Body of pancreas (tissue), 4 donors: ENCODE measurements at regions not wholly inside any gene's neighbourhood (a gene's known extent, or its start where the extent isn't known, plus 50 kb on each side); places are given as distances from the start of the nearest gene placed in this dataset.

Experiments
- ATAC-seq: fragments of 150-250 bp; one replicate; pipeline ENCODE4 v1.9.1; 2016
- DNase-seq, 4 donors: peaks; one replicate each; pipeline ENCODE4 v3.0.0-alpha.2; 2019
- H3K27ac ChIP-seq, 4 donors: fragments of 200-600 bp; sonication (generic); 1 replicate in 3 of 4; 2 replicates in 1 of 4; pipeline versions ENCODE4 v1.5.1 to v1.6.1; 2016 to 2019; ENCODE audit warnings: mild to moderate bottlenecking in 1 of 4, mixed read lengths in 1 of 4, moderate library complexity in 1 of 4
- H3K27me3 ChIP-seq, 2 donors: fragments of 200-600 bp; sonication (generic); one replicate each; pipeline ENCODE4 v1.6.0; 2016; ENCODE audit warnings: mild to moderate bottlenecking in 1 of 2
- H3K36me3 ChIP-seq, 2 donors: fragments of 200-600 bp; sonication (generic); replicated peaks in 1 of 2; 2 replicates each; pipeline ENCODE4 v1.5.1; 2016; ENCODE audit warnings: low read depth in 2 of 2; ENCODE audit not compliant: insufficient read depth in 1 of 2
- H3K4me1 ChIP-seq: fragments of 200-600 bp; sonication (generic); one replicate; pipeline ENCODE4 v1.6.0; 2016
- H3K4me3 ChIP-seq, 2 donors: fragments of 200-600 bp; sonication (generic); 1 replicate in 1 of 2; 2 replicates in 1 of 2; pipeline ENCODE4 v1.5.1; 2016 to 2019
- H3K9me3 ChIP-seq, 3 donors: fragments of 200-600 bp; sonication (generic); 1 replicate in 2 of 3; 2 replicates in 1 of 3; pipeline ENCODE4 v1.5.1; 2016
- CTCF ChIP-seq, 7 experiments: fragments of 450-650 bp in 4 of 7; fragments of 200-600 bp in 3 of 7; sonication (generic) in 3 of 7; IDR thresholded peaks; one replicate each; pipeline ENCODE4 v1.5.1; 2016 to 2019; ENCODE audit warnings: antibody characterized with exemption in 7 of 7
- POLR2A ChIP-seq, 3 donors: fragments of 450-650 bp; IDR thresholded peaks; one replicate each; pipeline ENCODE4 v1.6.1; 2016; ENCODE audit warnings: antibody characterized with exemption in 3 of 3, mild to moderate bottlenecking in 2 of 3
- WGBS, 2 donors: methylation state at CpG; one replicate each; pipeline ENCODE4 v1.1.5; 2017; 5-methylcytosine and 5-hydroxymethylcytosine counted together
- intact Hi-C: fragments of 100-400 bp; cut with DNase I; formaldehyde crosslinking; loops from one replicate; pipeline ENCODE4 v1.15.1; 2023

- TF ChIP-seq CTCF (IDR thresholded peaks at IDR 0.05) (no peak), POLR2A (IDR thresholded peaks at IDR 0.05) (no peak)
- intact Hi-C loops = no loop called here
These were observed 461.3 kb downstream of the BCAT1 start for GRCh38 chr12:24487606-24488005.

GRCh38 chr12:24483732-24484131 is 465.2 kb downstream of the BCAT1 start:
- Histone ChIP-seq H3K9me3 (no peaks in the 10 kb centered on the region), H3K36me3 (no peaks in the 10 kb centered on the region), H3K4me1 (no peaks in the 10 kb centered on the region), H3K4me3 (no peak overlapping the region), H3K27ac (no peak overlapping the region), H3K27me3 (no peaks in the 10 kb centered on the region)
- WGBS, 2 donors = 41 to 44% methylated on average over 3 of the region's 3 CpGs
- ATAC-seq = no peak
- DNase-seq = no peak
- TF ChIP-seq CTCF (IDR thresholded peaks at IDR 0.05) (no peak), POLR2A (IDR thresholded peaks at IDR 0.05) (no peak)
- intact Hi-C loops = no loop called here

More at GRCh38 chr12:24487606-24488005, 461.3 kb downstream of the BCAT1 start:
- H3K4me1 ChIP-seq = no peaks in the 10 kb centered on the region
- no peak for DNase-seq
- WGBS, 2 donors = 63 to 72% methylated on average over 3 of the region's 3 CpGs
- ATAC-seq = no peak
- H3K36me3 ChIP-seq = no peaks in the 10 kb centered on the region
- H3K27ac ChIP-seq = no peak overlapping the region
- H3K27me3 ChIP-seq = no peaks in the 10 kb centered on the region
- no peak overlapping the region for H3K4me3 ChIP-seq
- no peaks in the 10 kb centered on the region for H3K9me3 ChIP-seq

GRCh38 chr12:24482882-24483604 is 465.9 kb downstream of the BCAT1 start:
- WGBS, 2 donors = 40 to 45% methylated on average over 3 of the region's 3 CpGs
- Histone ChIP-seq H3K36me3 (no peaks in the 10 kb centered on the region), H3K27ac (no peak overlapping the region), H3K4me3 (no peak overlapping the region), H3K4me1 (no peaks in the 10 kb centered on the region), H3K27me3 (no peaks in the 10 kb centered on the region), H3K9me3 (no peaks in the 10 kb centered on the region)
- TF ChIP-seq CTCF (IDR thresholded peaks at IDR 0.05) = no peak
- no peak for TF ChIP-seq POLR2A (IDR thresholded peaks at IDR 0.05)
- no peak for ATAC-seq
- no peak for DNase-seq
- intact Hi-C loops = no loop called here

GRCh38 chr12:24482044-24482443 is 466.9 kb downstream of the BCAT1 start:
- DNase-seq (no peak), ATAC-seq (no peak)
- intact Hi-C loops = no loop called here
- Histone ChIP-seq H3K27ac (no peak overlapping the region), H3K36me3 (no peaks in the 10 kb centered on the region), H3K27me3 (no peaks in the 10 kb centered on the region), H3K4me1 (no peaks in the 10 kb centered on the region), H3K9me3 (no peaks in the 10 kb centered on the region), H3K4me3 (no peak overlapping the region)
- TF ChIP-seq POLR2A (IDR thresholded peaks at IDR 0.05) (no peak), CTCF (IDR thresholded peaks at IDR 0.05) (no peak)
- WGBS, 2 donors = 84 to 91% methylated on average over 3 of the region's 3 CpGs
